GM23338 (cell line): ENCODE measurements at regions not wholly inside any gene's neighbourhood (a gene's known extent, or its start where the extent isn't known, plus 50 kb on each side); places are given as distances from the start of the nearest gene placed in this dataset.
A peak's percentile ranks its signal among the peaks of the same experiment; 100 is the strongest.

Source experiments
- ATAC-seq: fragments of 200-7000 bp; cut with Tn5 transposase; 3 replicates; pipeline ENCODE4 v1.9.1; 2020
- DNase-seq: peaks from one replicate; pipeline ENCODE4 v3.0.0-alpha.2; 2015; ENCODE audit warnings: low spot score
- H2AFZ ChIP-seq: fragments of 200-600 bp; sonication (generic); 2 replicates; pipeline ENCODE4 v1.8.0; 2016; ENCODE audit warnings: antibody characterized with exemption, mild to moderate bottlenecking, moderate library complexity
- H3F3A ChIP-seq: fragments of 200-600 bp; sonication (generic); replicated peaks from 2 replicates; pipeline ENCODE4 v1.8.0; 2017; ENCODE audit warnings: antibody characterized with exemption, mixed run types, low read depth
- H3K27ac ChIP-seq: fragments of 200-600 bp; sonication (generic); 2 replicates; pipeline ENCODE4 v1.6.1; 2016; ENCODE audit warnings: low read depth
- H3K27me3 ChIP-seq: fragments of 200-600 bp; sonication (generic); 2 replicates; pipeline ENCODE4 v1.8.0; 2016; ENCODE audit warnings: mild to moderate bottlenecking, mixed run types, moderate library complexity; ENCODE audit not compliant: insufficient read depth
- H3K36me3 ChIP-seq: fragments of 200-600 bp; sonication (generic); 2 replicates; pipeline ENCODE4 v1.8.0; 2016; ENCODE audit warnings: mild to moderate bottlenecking; ENCODE audit not compliant: insufficient read depth
- H3K4me1 ChIP-seq: fragments of 200-600 bp; sonication (generic); 2 replicates; pipeline ENCODE4 v1.8.0; 2016; ENCODE audit warnings: mild to moderate bottlenecking, moderate library complexity; ENCODE audit not compliant: insufficient read depth
- H3K4me2 ChIP-seq: fragments of 200-600 bp; sonication (generic); 2 replicates; pipeline ENCODE4 v1.7.1; 2017; ENCODE audit warnings: mixed run types
- H3K4me3 ChIP-seq: fragments of 200-600 bp; sonication (generic); 2 replicates; pipeline ENCODE4 v1.6.1; 2016; ENCODE audit warnings: mixed run types
- H3K79me2 ChIP-seq: fragments of 200-600 bp; sonication (generic); replicated peaks from 2 replicates; pipeline ENCODE4 v1.8.0; 2017; ENCODE audit warnings: mild to moderate bottlenecking; ENCODE audit not compliant: insufficient read depth
- H3K9me2 ChIP-seq: fragments of 200-600 bp; sonication (generic); 2 replicates; pipeline ENCODE4 v1.8.0; 2017; ENCODE audit not compliant: insufficient read depth
- H4K20me1 ChIP-seq: fragments of 200-600 bp; sonication (generic); replicated peaks from 2 replicates; pipeline ENCODE4 v1.8.0; 2017; ENCODE audit warnings: mild to moderate bottlenecking; ENCODE audit not compliant: insufficient read depth
- H3K27ac Mint-ChIP-seq: 2 replicates; pipeline ENCODE4 v1.8.0; 2020; ENCODE audit warnings: inconsistent platforms, mild to moderate bottlenecking, moderate library complexity, mixed read lengths
- H3K27me3 Mint-ChIP-seq: 3 replicates; pipeline ENCODE4 v1.8.0; 2022; ENCODE audit warnings: low read depth, mild to moderate bottlenecking, moderate library complexity, mixed read lengths, inconsistent platforms; ENCODE audit not compliant: insufficient read depth, poor library complexity
- H3K36me3 Mint-ChIP-seq: 3 replicates; pipeline ENCODE4 v1.8.0; 2021; ENCODE audit warnings: low read depth, mild to moderate bottlenecking, inconsistent platforms, moderate library complexity, mixed read lengths
- H3K4me1 Mint-ChIP-seq: 3 replicates; pipeline ENCODE4 v1.8.0; 2020; ENCODE audit warnings: mild to moderate bottlenecking, inconsistent platforms, mixed read lengths
- H3K4me3 Mint-ChIP-seq: 3 replicates; pipeline ENCODE4 v1.8.0; 2021; ENCODE audit warnings: moderate library complexity, mild to moderate bottlenecking, inconsistent platforms, mixed read lengths
- H3K9me3 Mint-ChIP-seq: 3 replicates; pipeline ENCODE4 v1.8.0; 2020; ENCODE audit warnings: moderate library complexity, mild to moderate bottlenecking, inconsistent platforms, mixed read lengths
- CREB1 ChIP-seq: fragments of 250-450 bp; sonication (Bioruptor Pico); IDR thresholded peaks from 2 replicates; pipeline ENCODE4 v1.5.0; 2020; ENCODE audit warnings: low read depth, mild to moderate bottlenecking, moderate library complexity
- EZH2 ChIP-seq: fragments of 200-600 bp; sonication (generic); IDR thresholded peaks from one replicate; pipeline ENCODE4 v1.8.0; 2017; ENCODE audit warnings: antibody characterized with exemption, mild to moderate bottlenecking, low read depth; ENCODE audit not compliant: unreplicated experiment
- EZH2phosphoT487 ChIP-seq: fragments of 200-600 bp; sonication (generic); IDR thresholded peaks from one replicate; pipeline ENCODE4 v1.8.1; 2018; ENCODE audit warnings: antibody characterized with exemption; ENCODE audit not compliant: unreplicated experiment
- JUNB ChIP-seq: IDR thresholded peaks from one replicate; pipeline ENCODE4 v1.6.1; 2016; ENCODE audit warnings: antibody characterized with exemption; ENCODE audit not compliant: unreplicated experiment
- NANOG ChIP-seq: IDR thresholded peaks from 2 replicates; pipeline ENCODE4 v1.6.1; 2016; ENCODE audit warnings: antibody characterized with exemption, borderline replicate concordance
- POLR2AphosphoS5 ChIP-seq: IDR thresholded peaks from 2 replicates; pipeline ENCODE4 v1.6.1; 2016; ENCODE audit warnings: antibody characterized with exemption, low read depth
- STAT1 ChIP-seq: IDR thresholded peaks from one replicate; pipeline ENCODE4 v1.6.1; 2016; ENCODE audit warnings: antibody characterized with exemption; ENCODE audit not compliant: unreplicated experiment
- ZNF114 ChIP-seq: fragments of 250-450 bp; sonication (Bioruptor Pico); IDR thresholded peaks from 2 replicates; pipeline ENCODE4 v1.5.0; 2020; ENCODE audit warnings: mild to moderate bottlenecking, moderate library complexity
- ZNF331 ChIP-seq: fragments of 250-450 bp; sonication (Bioruptor Pico); IDR thresholded peaks from 2 replicates; pipeline ENCODE4 v1.5.0; 2020; ENCODE audit warnings: low read depth, mild to moderate bottlenecking, moderate library complexity
- TF ChIP-seq, protein P1 (sequence below), 2 experiments: fragments of 200-600 bp in 1 of 2; sonication (generic) in 1 of 2; conservative IDR thresholded peaks; 2 replicates each; pipeline versions ENCODE4 v1.5.1 to v1.6.1; 2016 to 2017; ENCODE audit warnings: antibody characterized with exemption in 2 of 2, low read depth in 2 of 2, mild to moderate bottlenecking in 2 of 2, moderate library complexity in 1 of 2
- TF ChIP-seq, protein P2 (sequence below): IDR thresholded peaks from 2 replicates; pipeline ENCODE4 v1.6.1; 2016; ENCODE audit warnings: antibody characterized with exemption
- TF ChIP-seq, protein P3 (sequence below): fragments of 250-450 bp; sonication (Bioruptor Pico); IDR thresholded peaks from 2 replicates; pipeline ENCODE4 v1.5.0; 2020; ENCODE audit warnings: mild to moderate bottlenecking, moderate library complexity
- TF ChIP-seq, protein P4 (sequence below): IDR thresholded peaks from one replicate; pipeline ENCODE4 v1.6.1; 2018; ENCODE audit warnings: antibody characterized with exemption; ENCODE audit not compliant: unreplicated experiment

DNA sequence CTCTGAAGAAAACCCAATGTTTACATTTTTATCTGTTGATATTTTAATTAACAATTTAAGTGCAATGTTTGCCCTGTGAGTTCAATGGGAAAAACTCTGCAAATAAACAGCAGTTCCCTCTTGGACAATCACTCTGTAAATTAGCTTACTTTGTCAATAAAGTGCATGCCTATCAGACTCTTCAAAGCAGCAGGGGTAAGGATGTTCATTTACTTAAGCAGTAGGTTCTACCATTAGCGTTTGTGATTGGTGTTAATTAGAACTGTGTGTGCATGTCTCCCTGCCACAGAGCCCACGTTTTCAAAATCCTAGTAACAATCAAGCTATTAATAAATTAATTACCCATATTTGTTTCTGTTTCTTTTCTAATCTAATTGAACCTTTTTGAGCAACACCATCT is 1921.6 kb upstream of the WWC1 start:
- H3K4me3 ChIP-seq, result no peak overlapping the region
- no peaks in the 10 kb centered on the region for H3K9me3 Mint-ChIP-seq
- H3K36me3 ChIP-seq, result no peaks in the 10 kb centered on the region
- H3K27ac Mint-ChIP-seq, result no peak overlapping the region
- H3K4me3 Mint-ChIP-seq, result no peak overlapping the region
- no peaks in the 10 kb centered on the region for H3F3A ChIP-seq
- no peaks in the 10 kb centered on the region for H3K36me3 Mint-ChIP-seq
- no peaks in the 10 kb centered on the region for H3K79me2 ChIP-seq
- TF ChIP-seq NANOG, result no peak
- TF ChIP-seq, protein P1, sequence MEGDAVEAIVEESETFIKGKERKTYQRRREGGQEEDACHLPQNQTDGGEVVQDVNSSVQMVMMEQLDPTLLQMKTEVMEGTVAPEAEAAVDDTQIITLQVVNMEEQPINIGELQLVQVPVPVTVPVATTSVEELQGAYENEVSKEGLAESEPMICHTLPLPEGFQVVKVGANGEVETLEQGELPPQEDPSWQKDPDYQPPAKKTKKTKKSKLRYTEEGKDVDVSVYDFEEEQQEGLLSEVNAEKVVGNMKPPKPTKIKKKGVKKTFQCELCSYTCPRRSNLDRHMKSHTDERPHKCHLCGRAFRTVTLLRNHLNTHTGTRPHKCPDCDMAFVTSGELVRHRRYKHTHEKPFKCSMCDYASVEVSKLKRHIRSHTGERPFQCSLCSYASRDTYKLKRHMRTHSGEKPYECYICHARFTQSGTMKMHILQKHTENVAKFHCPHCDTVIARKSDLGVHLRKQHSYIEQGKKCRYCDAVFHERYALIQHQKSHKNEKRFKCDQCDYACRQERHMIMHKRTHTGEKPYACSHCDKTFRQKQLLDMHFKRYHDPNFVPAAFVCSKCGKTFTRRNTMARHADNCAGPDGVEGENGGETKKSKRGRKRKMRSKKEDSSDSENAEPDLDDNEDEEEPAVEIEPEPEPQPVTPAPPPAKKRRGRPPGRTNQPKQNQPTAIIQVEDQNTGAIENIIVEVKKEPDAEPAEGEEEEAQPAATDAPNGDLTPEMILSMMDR (conservative IDR thresholded peaks at IDR 0.05; ENCODE audit: low read depth in 2 of 2), result no peak
- TF ChIP-seq, protein P2, sequence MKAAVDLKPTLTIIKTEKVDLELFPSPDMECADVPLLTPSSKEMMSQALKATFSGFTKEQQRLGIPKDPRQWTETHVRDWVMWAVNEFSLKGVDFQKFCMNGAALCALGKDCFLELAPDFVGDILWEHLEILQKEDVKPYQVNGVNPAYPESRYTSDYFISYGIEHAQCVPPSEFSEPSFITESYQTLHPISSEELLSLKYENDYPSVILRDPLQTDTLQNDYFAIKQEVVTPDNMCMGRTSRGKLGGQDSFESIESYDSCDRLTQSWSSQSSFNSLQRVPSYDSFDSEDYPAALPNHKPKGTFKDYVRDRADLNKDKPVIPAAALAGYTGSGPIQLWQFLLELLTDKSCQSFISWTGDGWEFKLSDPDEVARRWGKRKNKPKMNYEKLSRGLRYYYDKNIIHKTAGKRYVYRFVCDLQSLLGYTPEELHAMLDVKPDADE, result no peak
- no peak for TF ChIP-seq ZNF331 (CRISPR knock-in tag)
- no peak for TF ChIP-seq STAT1
- TF ChIP-seq, protein P3, sequence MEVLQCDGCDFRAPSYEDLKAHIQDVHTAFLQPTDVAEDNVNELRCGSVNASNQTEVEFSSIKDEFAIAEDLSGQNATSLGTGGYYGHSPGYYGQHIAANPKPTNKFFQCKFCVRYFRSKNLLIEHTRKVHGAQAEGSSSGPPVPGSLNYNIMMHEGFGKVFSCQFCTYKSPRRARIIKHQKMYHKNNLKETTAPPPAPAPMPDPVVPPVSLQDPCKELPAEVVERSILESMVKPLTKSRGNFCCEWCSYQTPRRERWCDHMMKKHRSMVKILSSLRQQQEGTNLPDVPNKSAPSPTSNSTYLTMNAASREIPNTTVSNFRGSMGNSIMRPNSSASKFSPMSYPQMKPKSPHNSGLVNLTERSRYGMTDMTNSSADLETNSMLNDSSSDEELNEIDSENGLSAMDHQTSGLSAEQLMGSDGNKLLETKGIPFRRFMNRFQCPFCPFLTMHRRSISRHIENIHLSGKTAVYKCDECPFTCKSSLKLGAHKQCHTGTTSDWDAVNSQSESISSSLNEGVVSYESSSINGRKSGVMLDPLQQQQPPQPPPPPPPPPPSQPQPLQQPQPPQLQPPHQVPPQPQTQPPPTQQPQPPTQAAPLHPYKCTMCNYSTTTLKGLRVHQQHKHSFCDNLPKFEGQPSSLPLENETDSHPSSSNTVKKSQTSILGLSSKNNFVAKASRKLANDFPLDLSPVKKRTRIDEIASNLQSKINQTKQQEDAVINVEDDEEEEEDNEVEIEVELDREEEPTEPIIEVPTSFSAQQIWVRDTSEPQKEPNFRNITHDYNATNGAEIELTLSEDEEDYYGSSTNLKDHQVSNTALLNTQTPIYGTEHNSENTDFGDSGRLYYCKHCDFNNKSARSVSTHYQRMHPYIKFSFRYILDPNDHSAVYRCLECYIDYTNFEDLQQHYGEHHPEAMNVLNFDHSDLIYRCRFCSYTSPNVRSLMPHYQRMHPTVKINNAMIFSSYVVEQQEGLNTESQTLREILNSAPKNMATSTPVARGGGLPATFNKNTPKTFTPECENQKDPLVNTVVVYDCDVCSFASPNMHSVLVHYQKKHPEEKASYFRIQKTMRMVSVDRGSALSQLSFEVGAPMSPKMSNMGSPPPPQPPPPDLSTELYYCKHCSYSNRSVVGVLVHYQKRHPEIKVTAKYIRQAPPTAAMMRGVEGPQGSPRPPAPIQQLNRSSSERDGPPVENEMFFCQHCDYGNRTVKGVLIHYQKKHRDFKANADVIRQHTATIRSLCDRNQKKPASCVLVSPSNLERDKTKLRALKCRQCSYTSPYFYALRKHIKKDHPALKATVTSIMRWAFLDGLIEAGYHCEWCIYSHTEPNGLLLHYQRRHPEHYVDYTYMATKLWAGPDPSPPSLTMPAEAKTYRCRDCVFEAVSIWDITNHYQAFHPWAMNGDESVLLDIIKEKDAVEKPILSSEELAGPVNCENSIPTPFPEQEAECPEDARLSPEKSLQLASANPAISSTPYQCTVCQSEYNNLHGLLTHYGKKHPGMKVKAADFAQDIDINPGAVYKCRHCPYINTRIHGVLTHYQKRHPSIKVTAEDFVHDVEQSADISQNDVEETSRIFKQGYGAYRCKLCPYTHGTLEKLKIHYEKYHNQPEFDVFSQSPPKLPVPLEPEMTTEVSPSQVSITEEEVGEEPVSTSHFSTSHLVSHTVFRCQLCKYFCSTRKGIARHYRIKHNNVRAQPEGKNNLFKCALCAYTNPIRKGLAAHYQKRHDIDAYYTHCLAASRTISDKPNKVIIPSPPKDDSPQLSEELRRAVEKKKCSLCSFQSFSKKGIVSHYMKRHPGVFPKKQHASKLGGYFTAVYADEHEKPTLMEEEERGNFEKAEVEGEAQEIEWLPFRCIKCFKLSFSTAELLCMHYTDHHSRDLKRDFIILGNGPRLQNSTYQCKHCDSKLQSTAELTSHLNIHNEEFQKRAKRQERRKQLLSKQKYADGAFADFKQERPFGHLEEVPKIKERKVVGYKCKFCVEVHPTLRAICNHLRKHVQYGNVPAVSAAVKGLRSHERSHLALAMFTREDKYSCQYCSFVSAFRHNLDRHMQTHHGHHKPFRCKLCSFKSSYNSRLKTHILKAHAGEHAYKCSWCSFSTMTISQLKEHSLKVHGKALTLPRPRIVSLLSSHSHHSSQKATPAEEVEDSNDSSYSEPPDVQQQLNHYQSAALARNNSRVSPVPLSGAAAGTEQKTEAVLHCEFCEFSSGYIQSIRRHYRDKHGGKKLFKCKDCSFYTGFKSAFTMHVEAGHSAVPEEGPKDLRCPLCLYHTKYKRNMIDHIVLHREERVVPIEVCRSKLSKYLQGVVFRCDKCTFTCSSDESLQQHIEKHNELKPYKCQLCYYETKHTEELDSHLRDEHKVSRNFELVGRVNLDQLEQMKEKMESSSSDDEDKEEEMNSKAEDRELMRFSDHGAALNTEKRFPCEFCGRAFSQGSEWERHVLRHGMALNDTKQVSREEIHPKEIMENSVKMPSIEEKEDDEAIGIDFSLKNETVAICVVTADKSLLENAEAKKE (CRISPR knock-in tag), result no peak
- no peak for TF ChIP-seq EZH2phosphoT487
- TF ChIP-seq JUNB, result no peak
- no peak for TF ChIP-seq CREB1
- TF ChIP-seq EZH2, result no peak
- no peak for TF ChIP-seq POLR2AphosphoS5
- TF ChIP-seq ZNF114 (CRISPR knock-in tag), result no peak
- TF ChIP-seq, protein P4, sequence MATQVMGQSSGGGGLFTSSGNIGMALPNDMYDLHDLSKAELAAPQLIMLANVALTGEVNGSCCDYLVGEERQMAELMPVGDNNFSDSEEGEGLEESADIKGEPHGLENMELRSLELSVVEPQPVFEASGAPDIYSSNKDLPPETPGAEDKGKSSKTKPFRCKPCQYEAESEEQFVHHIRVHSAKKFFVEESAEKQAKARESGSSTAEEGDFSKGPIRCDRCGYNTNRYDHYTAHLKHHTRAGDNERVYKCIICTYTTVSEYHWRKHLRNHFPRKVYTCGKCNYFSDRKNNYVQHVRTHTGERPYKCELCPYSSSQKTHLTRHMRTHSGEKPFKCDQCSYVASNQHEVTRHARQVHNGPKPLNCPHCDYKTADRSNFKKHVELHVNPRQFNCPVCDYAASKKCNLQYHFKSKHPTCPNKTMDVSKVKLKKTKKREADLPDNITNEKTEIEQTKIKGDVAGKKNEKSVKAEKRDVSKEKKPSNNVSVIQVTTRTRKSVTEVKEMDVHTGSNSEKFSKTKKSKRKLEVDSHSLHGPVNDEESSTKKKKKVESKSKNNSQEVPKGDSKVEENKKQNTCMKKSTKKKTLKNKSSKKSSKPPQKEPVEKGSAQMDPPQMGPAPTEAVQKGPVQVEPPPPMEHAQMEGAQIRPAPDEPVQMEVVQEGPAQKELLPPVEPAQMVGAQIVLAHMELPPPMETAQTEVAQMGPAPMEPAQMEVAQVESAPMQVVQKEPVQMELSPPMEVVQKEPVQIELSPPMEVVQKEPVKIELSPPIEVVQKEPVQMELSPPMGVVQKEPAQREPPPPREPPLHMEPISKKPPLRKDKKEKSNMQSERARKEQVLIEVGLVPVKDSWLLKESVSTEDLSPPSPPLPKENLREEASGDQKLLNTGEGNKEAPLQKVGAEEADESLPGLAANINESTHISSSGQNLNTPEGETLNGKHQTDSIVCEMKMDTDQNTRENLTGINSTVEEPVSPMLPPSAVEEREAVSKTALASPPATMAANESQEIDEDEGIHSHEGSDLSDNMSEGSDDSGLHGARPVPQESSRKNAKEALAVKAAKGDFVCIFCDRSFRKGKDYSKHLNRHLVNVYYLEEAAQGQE, result no peak
- H3K9me2 ChIP-seq, result no peaks in the 10 kb centered on the region
- H3K4me1 Mint-ChIP-seq, result peaks cover 7% of the 10 kb centered on the region; the same call in 2 of the 3 replicates
- peaks cover 44% of the 10 kb centered on the region for H3K27me3 ChIP-seq
- H3K27me3 Mint-ChIP-seq, result no peaks in the 10 kb centered on the region
- peak overlapping the region; percentile 34; the same call in 1 of the 2 replicates for H3K4me2 ChIP-seq
- no peaks in the 10 kb centered on the region for H4K20me1 ChIP-seq
- peaks cover 12% of the 10 kb centered on the region for H3K4me1 ChIP-seq
- peak; percentile 43; the same call in 2 of the 3 replicates for ATAC-seq
- no peak for DNase-seq
- no peak overlapping the region for H2AFZ ChIP-seq
- no peak overlapping the region for H3K27ac ChIP-seq
